ENCODE measurements at regions not wholly inside any gene's neighbourhood (a gene's known extent, or its start where the extent isn't known, plus 50 kb on each side); places are given as distances from the start of the nearest gene placed in this dataset.

DNA sequence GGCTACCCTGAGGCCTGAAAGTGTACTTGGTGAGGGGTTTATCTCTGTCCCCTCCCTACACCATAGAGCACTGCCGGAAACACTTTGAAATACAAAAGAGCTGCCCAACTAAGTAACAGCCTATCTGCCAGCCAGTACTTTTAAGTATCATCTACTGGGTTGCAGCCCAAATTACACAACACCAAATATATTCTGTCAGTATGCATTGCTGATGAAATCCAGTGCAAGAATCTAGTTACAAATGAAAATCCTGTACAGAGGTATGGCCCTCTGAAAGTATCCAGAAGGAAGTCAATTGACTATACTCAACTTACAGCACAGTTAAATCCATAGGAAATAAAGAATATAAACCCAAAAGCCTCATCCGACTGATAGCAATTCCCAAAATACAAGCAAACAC is 280.8 kb downstream of the CCDC85A start:
- no peaks in the 10 kb centered on the region for H3K79me2 ChIP-seq (ENCODE audit: control insufficient read depth, insufficient read depth, low read length)
- FAIRE-seq (no peak), DNase-seq (ENCODE audit: low read depth, low spot score) (no peak)
- TF ChIP-seq FOS (IDR thresholded peaks at IDR 0.05; ENCODE audit: borderline replicate concordance, insufficient read depth, low read length) (no peak), JUN (IDR thresholded peaks at IDR 0.05; ENCODE audit: borderline replicate concordance, insufficient read depth, insufficient read length, low read depth) (no peak), POLR2A (IDR thresholded peaks at IDR 0.05; ENCODE audit: low read depth, low read length) (no peak), POLR2AphosphoS5 (IDR thresholded peaks at IDR 0.05; ENCODE audit: insufficient read depth, low read depth, low read length) (no peak), CTCF (IDR thresholded peaks at IDR 0.05; ENCODE audit: extremely low read depth in 1 of 2, insufficient read depth in 1 of 2, low read depth in 1 of 2, low read length in 2 of 2) (no peak), GATA2 (IDR thresholded peaks at IDR 0.05; ENCODE audit: insufficient read depth, insufficient read length, low read depth, low read length) (no peak), MAX (IDR thresholded peaks at IDR 0.05; ENCODE audit: insufficient read depth, insufficient read length) (no peak), EZH2 (IDR thresholded peaks at IDR 0.05; ENCODE audit: borderline replicate concordance, low read depth, low read length, severe bottlenecking) (no peak), MYC (IDR thresholded peaks at IDR 0.05; ENCODE audit: low read depth, low read length) (no peak)
- H3K9me1 ChIP-seq (replicated peaks; ENCODE audit: control insufficient read depth, extremely low read depth, insufficient read depth, low read length) = no peaks in the 10 kb centered on the region
- H2AFZ ChIP-seq (ENCODE audit: low read depth, low read length) = no peak overlapping the region
- no peak overlapping the region for H3K27ac ChIP-seq (ENCODE audit: insufficient read depth, low read depth, low read length)
- POLR2A ChIA-PET = no interaction called here
- H3K4me2 ChIP-seq (ENCODE audit: insufficient read depth, low read length) = no peak overlapping the region
- H3K9me3 ChIP-seq (replicated peaks; ENCODE audit: control insufficient read depth, insufficient read depth, low read length) = no peaks in the 10 kb centered on the region
- dilution Hi-C loops (cut with MboI; ENCODE audit: extremely low pct_ligation_motif_present, low sequenced_read_pairs) = no loop called here
- intact Hi-C loops (cut with micrococcal nuclease) = no loop called here
- BruUV-seq (replicated peaks) = no TSS peak
- CTCF ChIA-PET = no interaction called here
- no peaks in the 10 kb centered on the region for H3K4me1 ChIP-seq (ENCODE audit: control insufficient read depth, extremely low read depth, insufficient read depth, low read length)
- H3K27me3 ChIP-seq (ENCODE audit: control insufficient read depth in 2 of 2, insufficient read depth in 2 of 2, low read length in 2 of 2) = peaks cover 0 to 3% of the 10 kb centered on the region in 2 experiments
- no peaks in the 10 kb centered on the region for H4K20me1 ChIP-seq (replicated peaks; ENCODE audit: control insufficient read depth, extremely low read depth, insufficient read depth, low read length)
- H3K4me3 ChIP-seq (replicated peaks in 1 of 3; ENCODE audit: insufficient read depth in 1 of 3, low read depth in 1 of 3, low read length in 3 of 3) = no peak overlapping the region
- H3K9ac ChIP-seq (replicated peaks; ENCODE audit: extremely low read depth, insufficient read depth, low read length) = no peak overlapping the region
- no peaks in the 10 kb centered on the region for H3K36me3 ChIP-seq (ENCODE audit: control insufficient read depth in 2 of 2, extremely low read depth in 1 of 2, insufficient read depth in 2 of 2, low read length in 2 of 2)

Data from endothelial cell of umbilical vein (primary cell).